HG02763 (cell line): ENCODE measurements at regions not wholly inside any gene's neighbourhood (a gene's known extent, or its start where the extent isn't known, plus 50 kb on each side); places are given as distances from the start of the nearest gene placed in this dataset.
"Not testable (repeated sequence)": the region's sequence is repeated elsewhere in the genome, so short reads cannot be mapped to it uniquely, and the experiment has no call there.

ENCODE experiments used
- ATAC-seq: cut with Tn5 transposase; IDR thresholded peaks from one replicate; pipeline ENCODE4 v1.9.1; 2021; ENCODE audit warnings: mild to moderate bottlenecking, moderate library complexity; ENCODE audit not compliant: unreplicated experiment

- ATAC-seq = no peak
These were observed 338.7 kb downstream of the LRRIQ3 start for GRCh38 chr1:73859227-73859626.

GRCh38 chr1:73854527-73854926, 343.4 kb downstream of the LRRIQ3 start:
- no peak for ATAC-seq

GRCh38 chr1:73842436-73842835, 355.5 kb downstream of the LRRIQ3 start:
- ATAC-seq = no peak

- no peak for ATAC-seq
These were observed 358.1 kb downstream of the LRRIQ3 start for GRCh38 chr1:73839922-73840321.

GRCh38 chr1:73832276-73833181, 365.4 kb downstream of the LRRIQ3 start:
- ATAC-seq = no peak

GRCh38 chr1:73827283-73827682, 370.7 kb downstream of the LRRIQ3 start:
- ATAC-seq = not testable (repeated sequence)

GRCh38 chr1:73824065-73824464, 373.9 kb downstream of the LRRIQ3 start:
- no peak for ATAC-seq

- ATAC-seq = peak; percentile 74
These were observed 376.5 kb downstream of the LRRIQ3 start for GRCh38 chr1:73821520-73821919.

GRCh38 chr1:73820843-73821242, 377.1 kb downstream of the LRRIQ3 start:
- ATAC-seq = no peak

GRCh38 chr1:73813716-73814115, 384.3 kb downstream of the LRRIQ3 start:
- no peak for ATAC-seq

- no peak for ATAC-seq
These were observed 384.7 kb downstream of the LRRIQ3 start for GRCh38 chr1:73813236-73813635.

GRCh38 chr1:73811798-73812197, 386.2 kb downstream of the LRRIQ3 start:
- no peak for ATAC-seq

GRCh38 chr1:73804935-73805334, 393.0 kb downstream of the LRRIQ3 start:
- no peak for ATAC-seq

- ATAC-seq = no peak
These were observed 394.6 kb downstream of the LRRIQ3 start for GRCh38 chr1:73803380-73803779.

- ATAC-seq = no peak
These were observed 396.0 kb downstream of the LRRIQ3 start for GRCh38 chr1:73801912-73802429.

- ATAC-seq = no peak
These were observed 397.6 kb downstream of the LRRIQ3 start for GRCh38 chr1:73800376-73800775.

GRCh38 chr1:73789965-73790364, 408.0 kb downstream of the LRRIQ3 start:
- no peak for ATAC-seq

GRCh38 chr1:73784026-73784425, 413.9 kb downstream of the LRRIQ3 start:
- no peak for ATAC-seq

- ATAC-seq = no peak
These were observed 414.6 kb downstream of the LRRIQ3 start for GRCh38 chr1:73783352-73783751.

- ATAC-seq = no peak
These were observed 415.1 kb downstream of the LRRIQ3 start for GRCh38 chr1:73782901-73783300.

- ATAC-seq = no peak
These were observed 416.7 kb downstream of the LRRIQ3 start for GRCh38 chr1:73781251-73781650.

- no peak for ATAC-seq
These were observed 419.5 kb downstream of the LRRIQ3 start for GRCh38 chr1:73778471-73778870.
